GM11168 (cell line): ENCODE measurements at regions not wholly inside any gene's neighbourhood (a gene's known extent, or its start where the extent isn't known, plus 50 kb on each side); places are given as distances from the start of the nearest gene placed in this dataset.

Experiments
- in situ Hi-C: fragments of 300-500 bp; cut with MboI; formaldehyde crosslinking; loops from one replicate; pipeline ENCODE4 v1.12.0; 2022; ENCODE audit warnings: low sequenced_read_pairs; ENCODE audit not compliant: unreplicated experiment

DNA sequence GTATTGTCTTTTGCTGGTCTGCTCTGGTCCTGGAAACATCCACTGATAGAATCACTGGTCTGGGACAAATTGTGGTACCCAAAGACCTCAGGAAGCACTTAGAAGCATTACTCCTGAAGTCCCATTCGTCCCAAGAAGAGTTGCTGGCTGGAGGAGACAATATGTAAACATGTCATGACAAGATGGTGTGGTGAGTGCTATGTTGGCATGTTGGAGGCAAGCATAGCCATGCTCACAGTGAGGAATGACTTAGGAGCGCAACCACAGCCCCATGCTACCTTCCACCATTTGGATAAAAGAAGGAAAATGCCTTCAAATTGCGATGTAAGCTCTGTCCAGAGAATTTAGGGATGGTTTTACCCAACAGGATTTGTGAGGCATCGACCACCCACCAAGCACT lies 115.8 kb upstream of the STC2 start:
- in situ Hi-C loops: no loop called here

DNA sequence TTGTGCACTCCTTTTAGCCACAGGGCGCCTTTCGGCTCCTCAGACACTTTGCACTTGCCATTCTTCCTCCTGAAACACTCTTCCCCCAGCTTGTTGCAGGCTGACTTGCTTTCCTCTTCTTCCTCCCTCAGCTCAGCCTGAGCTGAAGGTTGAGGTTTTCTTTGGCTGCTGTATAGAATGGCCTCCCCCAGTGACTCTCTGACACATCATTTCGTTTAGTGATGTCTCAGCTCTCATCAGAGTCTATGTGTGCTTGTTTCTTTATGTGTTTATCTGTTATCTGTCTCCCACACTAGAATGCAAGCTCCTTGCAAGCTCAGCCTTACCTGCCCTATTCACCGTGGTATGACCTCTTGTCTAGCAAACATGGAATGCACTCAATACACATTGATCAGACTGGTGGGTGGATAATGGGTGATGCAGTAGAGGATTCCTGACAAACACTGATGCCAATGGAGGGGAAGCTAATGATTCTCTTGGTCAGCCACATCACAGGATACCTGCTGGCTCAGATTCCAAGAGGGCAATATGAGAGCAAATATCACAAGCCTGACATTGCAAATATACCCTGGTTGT lies 112.9 kb upstream of the STC2 start:
- in situ Hi-C loops: no loop called here

DNA sequence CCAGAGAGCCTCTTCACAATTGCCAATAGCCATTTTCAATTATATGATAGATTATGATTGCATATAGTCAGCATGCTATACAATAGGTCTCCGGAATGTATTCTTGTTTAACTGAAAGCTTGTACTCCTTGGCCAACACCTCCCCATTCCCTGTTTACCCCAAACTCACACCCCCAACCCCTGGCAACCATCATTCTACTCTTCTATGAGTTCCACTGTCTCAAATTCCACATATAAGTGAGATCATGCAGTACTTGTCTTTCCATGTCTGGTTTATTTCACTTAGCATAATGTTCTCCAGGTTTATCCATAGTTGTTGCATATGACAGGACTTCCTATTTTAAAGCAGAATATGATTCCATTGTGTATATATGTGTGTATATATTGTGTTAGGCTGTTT lies 110.7 kb upstream of the STC2 start:
- in situ Hi-C loops: no loop called here

DNA sequence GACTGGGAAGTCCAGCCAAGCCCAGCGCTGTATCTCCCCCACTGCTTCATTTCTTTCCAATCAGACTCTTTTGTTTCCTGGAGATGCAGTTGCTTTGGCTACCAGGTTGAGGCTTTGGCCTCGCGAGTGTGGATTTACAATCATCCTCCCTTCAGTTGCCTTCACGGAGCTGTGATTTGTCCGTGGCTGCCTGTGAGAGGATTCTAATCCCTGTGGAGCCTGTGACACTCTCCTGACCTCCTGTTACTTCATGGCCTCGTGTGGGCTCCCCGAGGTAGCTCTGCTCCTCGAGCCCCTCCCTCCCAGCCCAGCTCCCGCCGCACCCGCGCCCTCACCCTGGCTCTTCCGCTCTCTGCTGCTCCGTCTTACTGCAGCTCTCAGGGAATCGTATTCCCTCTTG lies 107.2 kb upstream of the STC2 start:
- in situ Hi-C loops: no loop called here

DNA sequence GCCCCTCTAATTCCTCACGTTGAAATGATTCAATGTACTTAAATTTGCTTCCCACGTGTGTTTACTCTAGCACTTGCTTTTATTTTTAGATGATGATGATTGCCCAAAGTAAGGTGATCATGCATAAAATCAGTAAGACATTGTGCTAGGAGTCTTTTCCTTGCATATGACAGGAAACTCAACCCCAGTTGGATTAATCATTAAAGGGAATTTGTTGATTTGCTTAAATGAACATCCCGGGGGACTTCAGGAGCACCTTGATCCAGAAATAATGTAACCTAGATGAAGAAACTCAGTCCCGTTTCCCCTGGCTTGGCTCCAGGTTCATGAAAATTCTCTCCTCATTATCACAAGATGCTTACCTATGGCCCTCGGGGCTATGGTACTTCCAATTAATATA lies 106.1 kb upstream of the STC2 start:
- in situ Hi-C loops: no loop called here

DNA sequence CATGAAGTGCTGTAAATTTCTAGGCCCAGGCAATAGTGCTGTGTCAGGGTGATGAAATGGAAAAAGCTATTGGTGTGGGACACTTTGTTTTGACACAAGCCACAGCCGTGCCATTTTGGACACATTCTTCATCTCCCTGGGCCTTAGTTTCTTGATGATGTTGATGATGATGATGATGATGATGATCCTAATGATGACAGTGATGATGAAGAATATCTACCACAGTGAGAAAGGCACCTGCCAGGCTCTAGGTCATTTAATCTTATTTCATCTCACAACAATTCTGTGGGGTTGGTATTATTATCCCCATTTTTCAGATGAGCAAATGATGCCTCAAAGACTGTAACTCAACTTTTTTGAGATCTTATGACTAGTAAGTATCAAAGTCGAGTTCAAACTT lies 102.2 kb upstream of the STC2 start:
- in situ Hi-C loops: no loop called here

DNA sequence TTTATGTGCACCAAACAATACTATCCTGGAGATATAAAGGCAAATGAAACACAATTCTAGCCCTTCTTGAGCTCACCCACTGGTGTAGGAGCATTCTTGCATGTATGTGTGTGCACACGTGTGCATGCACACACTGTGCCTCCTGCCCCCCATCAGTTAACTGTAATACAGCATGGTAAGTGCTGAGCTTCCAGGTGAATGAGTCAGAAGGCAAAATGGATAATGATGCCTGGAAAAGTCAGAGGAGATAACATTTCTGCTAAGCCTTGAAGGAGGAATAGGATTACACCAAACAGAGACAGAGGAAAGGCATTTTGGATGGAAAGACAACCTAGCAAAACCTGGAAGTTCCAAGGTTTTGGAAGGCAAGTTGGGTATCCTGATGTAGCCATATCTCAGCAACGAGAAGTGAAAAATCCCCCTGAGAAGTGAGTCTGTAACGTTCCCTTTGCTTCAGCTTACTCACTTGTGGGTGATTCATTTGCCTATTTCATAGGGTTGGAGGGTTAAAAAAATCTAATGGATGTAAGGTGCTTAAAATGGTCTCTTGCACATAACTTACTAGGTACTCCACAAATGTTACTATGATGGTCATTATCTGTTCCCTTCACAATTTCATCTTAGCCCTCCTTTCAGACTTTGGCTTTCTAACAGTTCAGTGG lies 101.4 kb upstream of the STC2 start:
- in situ Hi-C loops: no loop called here

DNA sequence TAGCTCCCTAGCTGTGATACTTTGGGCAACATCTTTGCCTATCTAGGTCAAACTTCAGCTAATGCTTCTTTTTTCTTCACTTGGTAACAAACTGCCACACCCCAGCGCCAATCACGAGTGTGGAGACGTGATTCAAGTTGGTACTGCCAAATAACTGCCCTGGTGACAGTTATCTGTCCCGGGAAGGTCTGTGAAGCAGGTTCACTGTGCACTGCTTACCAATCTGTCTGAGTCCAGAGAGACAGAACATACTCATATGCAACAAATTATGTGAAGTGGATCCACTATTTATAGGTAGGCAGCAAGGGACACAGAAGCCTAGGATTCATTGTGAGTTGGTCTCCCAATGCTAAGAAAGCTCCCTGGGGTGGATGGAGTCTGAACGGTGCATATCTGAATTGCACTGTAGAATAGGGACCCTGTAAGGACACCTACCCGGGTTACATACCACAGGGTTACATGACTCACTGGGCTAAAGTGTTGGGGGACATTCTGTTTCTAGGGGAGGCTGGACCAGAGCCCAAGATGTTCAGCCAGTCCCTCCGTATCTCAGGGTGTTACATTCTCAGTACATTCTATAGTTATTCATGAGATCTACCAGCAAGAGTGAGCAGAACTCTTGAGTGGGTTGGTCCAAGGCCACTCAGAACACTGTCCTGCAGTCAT lies 95.4 kb upstream of the STC2 start:
- in situ Hi-C loops: no loop called here

DNA sequence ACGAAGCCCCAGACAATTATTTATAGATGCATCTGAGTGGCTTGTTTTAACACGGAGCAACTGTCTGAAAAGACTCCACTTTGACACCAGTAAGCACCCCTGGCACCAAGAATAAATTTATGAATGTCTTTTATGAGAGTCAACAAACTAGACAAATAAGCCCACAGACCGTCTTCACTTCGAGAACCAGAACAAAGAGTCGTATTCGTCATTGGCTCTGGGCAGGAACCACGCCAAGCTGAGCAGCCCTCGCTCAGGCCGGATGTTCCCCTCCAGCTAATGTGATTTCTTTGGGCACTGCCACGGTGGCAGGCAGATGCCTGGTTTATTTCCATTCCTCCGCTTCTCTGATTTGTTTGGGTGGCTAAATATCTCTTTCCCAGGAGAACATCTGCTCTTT lies 91.9 kb upstream of the STC2 start:
- in situ Hi-C loops: no loop called here

DNA sequence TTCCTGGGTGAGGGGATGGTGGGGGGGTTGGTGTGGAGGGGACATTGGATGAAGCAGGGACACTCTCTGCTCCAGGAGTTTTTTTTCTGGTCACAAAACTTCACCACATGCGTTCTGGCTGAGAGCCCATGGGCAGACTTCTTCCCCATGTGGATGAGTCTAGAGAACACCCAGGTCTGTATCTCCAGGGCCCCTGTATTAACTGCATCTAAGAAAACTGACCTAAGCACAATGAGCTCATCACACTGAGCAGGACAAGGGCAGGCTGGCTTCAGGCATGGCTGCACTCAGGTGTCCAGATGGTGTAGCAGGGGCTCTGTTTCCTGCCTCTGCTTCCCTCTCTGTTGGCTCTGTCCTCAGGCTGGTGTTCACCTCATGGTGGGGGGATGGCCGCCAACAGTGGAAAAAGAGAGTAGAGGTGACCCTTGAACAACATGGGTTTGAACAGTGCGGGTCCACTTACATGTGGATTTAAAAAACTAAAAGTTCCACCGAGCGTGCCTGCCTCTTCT lies 85.3 kb upstream of the STC2 start:
- in situ Hi-C loops: no loop called here

DNA sequence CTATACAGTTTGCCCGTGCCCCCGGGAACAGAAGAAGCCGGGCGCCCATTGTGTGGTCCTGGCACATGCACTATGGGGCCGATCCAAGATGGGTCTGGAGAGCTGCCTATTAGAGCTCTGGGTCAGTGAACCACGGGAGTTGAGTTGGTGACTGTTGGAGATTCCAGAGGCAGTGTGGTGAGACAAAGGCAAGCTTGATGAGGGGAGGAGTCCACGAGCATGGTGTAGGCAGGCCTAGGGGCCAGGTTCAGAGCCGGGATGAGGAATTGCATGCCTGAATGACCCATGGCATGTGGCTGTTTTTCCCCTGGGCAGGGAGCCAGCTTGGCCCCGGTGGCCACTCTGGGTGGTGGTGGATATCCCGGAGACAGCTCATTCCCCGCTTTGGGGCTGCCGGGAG lies 84.4 kb upstream of the STC2 start:
- in situ Hi-C loops: no loop called here

DNA sequence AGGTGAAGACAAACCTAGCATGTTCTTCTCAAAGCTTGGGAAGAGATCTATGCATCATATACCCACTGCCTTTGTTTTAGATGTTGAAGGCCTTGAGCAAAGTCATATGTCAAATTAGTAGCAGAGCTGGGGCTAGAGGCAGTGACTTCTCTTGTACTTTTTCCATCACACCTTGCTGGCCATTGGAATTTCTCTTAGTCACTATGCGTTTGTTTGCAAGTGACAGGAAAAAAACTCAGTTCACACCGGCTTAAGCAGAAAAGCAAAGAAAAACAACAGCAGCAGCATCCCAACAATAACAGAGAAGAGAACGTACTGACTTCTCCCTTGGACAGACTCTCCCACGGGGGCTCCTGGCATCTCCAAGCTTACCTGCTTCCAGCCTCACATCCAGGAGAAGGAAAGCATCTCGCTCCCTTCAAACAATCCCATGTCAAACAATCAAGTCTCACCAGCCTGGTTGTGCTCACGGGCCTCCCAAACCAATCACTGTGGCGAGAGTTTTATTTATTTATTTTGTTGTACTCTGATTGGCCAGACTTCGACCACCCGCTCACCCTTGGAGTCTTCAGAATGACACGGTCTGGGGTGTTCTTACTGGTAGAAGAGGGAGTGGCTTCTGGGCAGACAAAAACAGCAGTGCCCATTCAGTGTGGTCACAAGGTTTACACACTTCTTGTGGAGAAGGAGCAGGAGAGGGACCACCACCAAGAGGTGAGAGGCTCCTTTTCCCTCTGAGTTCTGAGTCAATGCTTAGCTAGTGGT lies 83.8 kb upstream of the STC2 start:
- in situ Hi-C loops: no loop called here

DNA sequence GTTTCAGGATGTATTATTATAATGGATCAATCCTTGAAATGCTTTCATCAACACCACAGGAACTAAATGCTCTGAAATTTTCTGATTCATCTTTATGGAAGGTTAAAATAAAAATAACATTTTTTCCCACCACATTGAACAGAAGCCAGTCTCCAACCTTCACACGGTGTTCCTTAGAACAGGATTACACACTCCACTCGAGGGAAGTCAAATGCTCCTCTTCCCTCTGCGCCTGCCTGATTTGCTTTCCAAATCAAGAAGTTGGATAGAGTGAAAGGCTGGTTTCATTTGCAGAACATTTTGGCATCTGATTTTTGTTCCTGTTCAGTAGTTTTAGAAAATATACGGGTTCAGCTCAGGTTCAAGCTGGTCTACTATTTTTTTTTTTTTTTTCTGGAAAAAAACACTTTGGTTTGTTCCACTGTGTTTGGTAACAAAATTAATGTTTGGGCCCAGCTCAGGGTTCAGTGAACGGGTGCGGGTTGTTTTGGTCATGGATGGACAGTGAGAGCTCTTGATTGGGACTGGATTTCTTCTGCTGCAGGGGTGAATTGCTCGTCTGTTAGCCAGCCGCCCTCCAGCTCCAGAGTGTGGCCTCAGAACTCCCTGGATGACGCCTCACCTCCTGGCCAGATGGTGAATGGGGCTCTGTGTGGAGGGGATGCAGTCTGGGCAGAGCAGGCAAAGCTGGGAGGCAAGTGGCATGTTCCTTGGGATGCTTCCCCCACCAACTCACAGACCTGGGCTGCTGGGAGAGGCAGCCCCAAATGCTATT lies 82.4 kb upstream of the STC2 start:
- in situ Hi-C loops: no loop called here

DNA sequence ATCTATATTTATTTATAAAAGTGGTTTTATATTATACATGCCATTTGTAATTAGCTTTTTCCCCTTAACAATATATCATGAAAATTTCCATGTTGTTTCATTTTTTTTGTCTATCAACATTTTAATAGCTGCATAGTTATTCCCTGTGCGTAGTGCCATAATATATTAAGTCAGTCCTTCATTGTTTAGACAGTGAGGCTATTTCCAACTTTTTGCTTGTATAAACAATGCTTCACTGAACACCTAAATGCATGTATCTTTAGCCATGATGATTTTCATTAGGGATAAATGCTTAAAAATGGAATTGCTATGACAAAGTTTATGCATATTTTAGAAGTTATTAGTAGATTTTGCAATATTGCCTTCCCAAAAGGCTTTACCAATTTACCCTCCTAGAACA lies 80.7 kb upstream of the STC2 start:
- in situ Hi-C loops: no loop called here

DNA sequence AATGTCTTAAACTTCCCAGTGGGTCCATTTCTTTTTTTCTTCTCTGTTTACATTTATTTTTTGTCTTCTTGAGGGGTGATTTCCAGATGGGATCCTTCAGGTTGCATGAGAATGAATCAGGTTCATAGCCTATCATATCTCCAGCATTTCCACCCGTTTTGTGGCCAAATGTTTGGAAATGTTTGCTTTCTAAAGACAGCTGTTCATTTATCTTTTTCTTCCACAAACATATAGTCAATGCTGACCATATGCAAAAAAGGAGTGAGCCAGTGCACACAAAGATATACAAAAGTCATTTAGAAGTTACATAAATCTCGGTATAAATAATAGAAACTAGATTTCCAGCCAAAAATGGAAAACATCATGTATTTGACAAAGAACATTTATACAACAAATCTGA lies 71.6 kb upstream of the STC2 start:
- in situ Hi-C loops: no loop called here

DNA sequence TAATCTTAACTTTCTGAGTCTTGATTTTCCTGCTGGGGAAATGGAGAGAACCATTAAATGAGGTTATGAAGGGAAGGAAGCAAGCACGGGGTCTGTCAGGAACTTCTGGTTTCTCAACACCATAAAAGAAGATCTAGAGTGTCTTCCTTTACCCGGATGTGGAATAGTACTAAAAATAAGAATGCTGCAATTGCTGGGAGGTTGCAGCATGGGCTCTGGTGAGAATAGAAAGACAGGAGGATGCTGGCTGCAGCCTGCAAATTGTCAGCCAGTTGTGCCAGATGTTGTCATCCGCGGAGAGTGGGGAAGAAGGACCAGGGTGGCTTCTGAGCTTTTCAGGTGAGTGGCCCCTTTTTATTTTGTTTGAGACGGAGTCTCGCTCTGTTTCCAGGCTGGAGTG lies 69.3 kb upstream of the STC2 start:
- in situ Hi-C loops: no loop called here

DNA sequence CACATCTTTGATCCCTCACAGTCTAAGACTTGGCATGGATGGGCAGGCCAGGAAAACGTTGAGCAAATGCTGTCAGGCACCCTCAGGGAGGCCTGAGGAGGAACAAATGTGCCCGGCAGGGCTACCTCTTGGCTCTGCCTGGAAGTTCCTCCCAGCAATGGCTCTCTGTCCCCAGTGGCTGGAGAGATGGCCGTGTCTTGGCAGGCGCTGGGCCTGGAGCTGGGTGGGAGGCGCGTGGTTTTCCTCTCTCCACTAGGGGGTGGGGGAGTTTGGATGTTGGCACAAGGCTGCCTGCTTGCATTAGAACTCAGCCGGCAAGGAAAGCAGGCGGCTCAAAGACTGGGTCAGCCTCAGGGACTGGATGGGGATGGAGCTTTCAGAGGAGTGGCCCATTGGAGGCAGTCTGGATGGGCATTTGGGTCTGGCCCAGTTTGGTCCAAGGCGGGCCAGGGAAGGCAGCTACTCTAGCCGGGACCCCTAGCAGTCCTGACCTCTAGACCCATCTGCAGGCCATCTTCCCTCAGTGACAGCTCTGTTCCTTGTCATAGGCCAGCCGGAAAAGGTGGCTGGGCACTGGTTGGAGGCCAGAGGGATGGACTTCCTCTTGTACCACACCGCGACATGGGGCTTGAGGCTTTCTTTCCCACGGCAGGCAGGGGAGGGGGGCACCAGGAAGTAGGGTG lies 68.2 kb upstream of the STC2 start:
- in situ Hi-C loops: no loop called here

DNA sequence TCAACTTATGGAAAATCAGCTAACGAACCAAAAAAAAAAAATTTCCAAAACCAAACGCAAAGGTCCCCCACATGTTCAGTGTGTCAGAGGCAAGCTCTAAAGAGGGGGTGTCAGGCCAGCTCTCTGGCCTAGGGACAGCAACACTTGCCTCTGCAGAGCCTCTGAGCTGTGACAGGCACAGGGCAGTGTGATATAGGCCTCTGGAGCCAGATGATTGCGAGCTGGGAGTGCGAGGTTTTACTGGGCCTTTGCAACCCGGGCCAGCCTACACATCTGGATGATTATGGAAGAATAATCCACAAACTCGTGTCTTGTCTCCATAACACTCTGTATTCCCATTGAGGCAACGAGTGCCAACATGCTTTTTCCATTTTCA lies 67.7 kb upstream of the STC2 start:
- in situ Hi-C loops: no loop called here

DNA sequence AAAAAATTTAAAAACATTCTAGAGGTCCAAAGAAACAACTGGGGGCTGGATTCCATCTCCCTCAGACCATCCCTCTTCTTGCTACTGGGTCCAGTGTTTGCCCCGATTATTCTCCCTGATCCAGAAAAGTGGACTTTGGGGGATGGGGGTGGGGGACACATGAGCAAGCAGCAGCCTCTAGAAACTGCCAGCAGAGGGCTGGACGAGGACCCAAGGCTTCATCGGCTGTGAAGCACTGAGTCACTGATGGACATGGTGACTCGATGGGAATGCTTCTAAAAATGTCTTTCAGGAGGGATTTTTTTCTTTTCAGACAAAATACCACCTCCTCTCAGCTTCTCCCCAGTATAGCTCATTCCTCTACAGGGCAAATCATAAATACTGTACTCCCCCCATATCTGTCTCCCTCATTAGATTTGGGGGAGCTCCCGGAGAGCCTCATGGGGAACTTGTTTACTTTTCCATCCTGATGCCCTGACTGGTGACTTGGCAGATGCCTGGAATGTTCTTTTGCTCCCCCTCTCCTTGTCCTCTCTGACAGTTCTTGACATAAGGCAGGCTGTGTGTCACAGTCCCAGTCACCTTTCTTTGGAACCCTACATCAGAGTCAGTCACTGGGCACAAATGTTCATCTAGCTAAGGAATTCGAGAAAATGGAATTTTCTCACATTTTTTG lies 67.2 kb upstream of the STC2 start:
- in situ Hi-C loops: no loop called here
